Fibroblast of skin of abdomen (primary cell): ENCODE measurements at regions not wholly inside any gene's neighbourhood (a gene's known extent, or its start where the extent isn't known, plus 50 kb on each side); places are given as distances from the start of the nearest gene placed in this dataset.

Experiments used
- DNase-seq: peaks from one replicate; pipeline ENCODE4 v3.0.0-alpha.2; 2013

- DNase-seq: peak; percentile 75
These were observed 153.8 kb upstream of the NR3C1 start for GRCh38 chr5:143557061-143557818.

GRCh38 chr5:143554918-143555477, 151.5 kb upstream of the NR3C1 start:
- DNase-seq: no peak

GRCh38 chr5:143554187-143554717, 150.8 kb upstream of the NR3C1 start:
- peak; percentile 97 for DNase-seq

- no peak for DNase-seq
These were observed 149.2 kb upstream of the NR3C1 start for GRCh38 chr5:143552680-143553079.

- DNase-seq: peak; percentile 81
These were observed 148.3 kb upstream of the NR3C1 start for GRCh38 chr5:143551820-143552251.

GRCh38 chr5:143550986-143551630, 147.6 kb upstream of the NR3C1 start:
- peak; percentile 76 for DNase-seq

GRCh38 chr5:143547342-143547741, 143.9 kb upstream of the NR3C1 start:
- DNase-seq: no peak

GRCh38 chr5:143546394-143546793, 142.9 kb upstream of the NR3C1 start:
- no peak for DNase-seq

- no peak for DNase-seq
These were observed 141.1 kb upstream of the NR3C1 start for GRCh38 chr5:143544606-143545005.

GRCh38 chr5:143543358-143544255, 140.1 kb upstream of the NR3C1 start:
- DNase-seq: peak; percentile 79

GRCh38 chr5:143542798-143543144, 139.3 kb upstream of the NR3C1 start:
- DNase-seq: no peak

GRCh38 chr5:143541943-143542797, 138.7 kb upstream of the NR3C1 start:
- DNase-seq: no peak

GRCh38 chr5:143539742-143540141, 136.3 kb upstream of the NR3C1 start:
- no peak for DNase-seq

GRCh38 chr5:143537056-143537455, 133.6 kb upstream of the NR3C1 start:
- DNase-seq: no peak

- peak; percentile 99 for DNase-seq
These were observed 132.9 kb upstream of the NR3C1 start for GRCh38 chr5:143536364-143536763.

- DNase-seq: peak; percentile 65
These were observed 131.3 kb upstream of the NR3C1 start for GRCh38 chr5:143534761-143535154.

- no peak for DNase-seq
These were observed 130.7 kb upstream of the NR3C1 start for GRCh38 chr5:143533978-143534760.

- DNase-seq: no peak
These were observed 130.0 kb upstream of the NR3C1 start for GRCh38 chr5:143533475-143533874.

GRCh38 chr5:143527808-143528207, 124.3 kb upstream of the NR3C1 start:
- peak; percentile 56 for DNase-seq

GRCh38 chr5:143525176-143525575, 121.7 kb upstream of the NR3C1 start:
- no peak for DNase-seq
